Breast epithelium (tissue), 3 donors: ENCODE measurements at regions not wholly inside any gene's neighbourhood (a gene's known extent, or its start where the extent isn't known, plus 50 kb on each side); places are given as distances from the start of the nearest gene placed in this dataset.

Source experiments
- POLR2A ChIP-seq: fragments of 450-650 bp; IDR thresholded peaks from one replicate; pipeline ENCODE4 v1.6.1; 2016; ENCODE audit warnings: antibody characterized with exemption, mild to moderate bottlenecking, moderate library complexity
- TF ChIP-seq, protein P1 (sequence below), 3 donors: fragments of 450-650 bp; IDR thresholded peaks; one replicate each; pipeline ENCODE4 v1.5.1; 2016 to 2017; ENCODE audit warnings: antibody characterized with exemption in 3 of 3, mild to moderate bottlenecking in 3 of 3, moderate library complexity in 3 of 3

DNA sequence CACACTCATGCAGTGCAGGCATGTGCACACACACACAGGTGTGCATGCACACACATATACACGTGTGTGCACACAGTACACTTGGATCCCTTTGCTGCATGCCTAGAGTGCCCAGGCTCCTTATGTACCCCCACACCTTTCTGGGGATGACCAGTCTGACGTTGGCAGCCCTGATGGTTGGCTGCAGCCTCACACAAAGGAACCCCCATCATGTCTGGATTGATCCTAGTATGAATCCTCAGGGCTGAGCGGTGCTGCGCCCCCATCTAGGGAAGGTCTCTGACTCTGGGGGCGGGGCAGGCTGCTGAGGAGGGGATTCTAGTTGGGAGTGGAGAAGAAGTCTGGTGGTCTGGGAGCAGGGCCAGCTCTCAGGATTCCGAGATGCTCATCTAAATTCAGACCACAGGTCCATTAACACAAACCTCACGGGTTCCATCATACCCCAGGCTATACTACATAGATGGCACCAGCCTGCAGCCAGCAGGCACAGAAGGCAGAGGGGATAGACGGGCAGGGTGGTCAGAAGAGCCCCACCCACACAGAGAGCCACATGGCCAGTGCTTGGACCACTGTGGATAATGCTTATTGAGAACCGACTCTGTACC lies 50.5 kb upstream of the OLFM1 start:
- TF ChIP-seq, protein P1, sequence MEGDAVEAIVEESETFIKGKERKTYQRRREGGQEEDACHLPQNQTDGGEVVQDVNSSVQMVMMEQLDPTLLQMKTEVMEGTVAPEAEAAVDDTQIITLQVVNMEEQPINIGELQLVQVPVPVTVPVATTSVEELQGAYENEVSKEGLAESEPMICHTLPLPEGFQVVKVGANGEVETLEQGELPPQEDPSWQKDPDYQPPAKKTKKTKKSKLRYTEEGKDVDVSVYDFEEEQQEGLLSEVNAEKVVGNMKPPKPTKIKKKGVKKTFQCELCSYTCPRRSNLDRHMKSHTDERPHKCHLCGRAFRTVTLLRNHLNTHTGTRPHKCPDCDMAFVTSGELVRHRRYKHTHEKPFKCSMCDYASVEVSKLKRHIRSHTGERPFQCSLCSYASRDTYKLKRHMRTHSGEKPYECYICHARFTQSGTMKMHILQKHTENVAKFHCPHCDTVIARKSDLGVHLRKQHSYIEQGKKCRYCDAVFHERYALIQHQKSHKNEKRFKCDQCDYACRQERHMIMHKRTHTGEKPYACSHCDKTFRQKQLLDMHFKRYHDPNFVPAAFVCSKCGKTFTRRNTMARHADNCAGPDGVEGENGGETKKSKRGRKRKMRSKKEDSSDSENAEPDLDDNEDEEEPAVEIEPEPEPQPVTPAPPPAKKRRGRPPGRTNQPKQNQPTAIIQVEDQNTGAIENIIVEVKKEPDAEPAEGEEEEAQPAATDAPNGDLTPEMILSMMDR (IDR thresholded peaks at IDR 0.05) = no peak
- TF ChIP-seq POLR2A = no peak
